ENCODE measurements at regions not wholly inside any gene's neighbourhood (a gene's known extent, or its start where the extent isn't known, plus 50 kb on each side); places are given as distances from the start of the nearest gene placed in this dataset.
"Not testable (repeated sequence)": the region's sequence is repeated elsewhere in the genome, so short reads cannot be mapped to it uniquely, and the experiment has no call there.

DNA sequence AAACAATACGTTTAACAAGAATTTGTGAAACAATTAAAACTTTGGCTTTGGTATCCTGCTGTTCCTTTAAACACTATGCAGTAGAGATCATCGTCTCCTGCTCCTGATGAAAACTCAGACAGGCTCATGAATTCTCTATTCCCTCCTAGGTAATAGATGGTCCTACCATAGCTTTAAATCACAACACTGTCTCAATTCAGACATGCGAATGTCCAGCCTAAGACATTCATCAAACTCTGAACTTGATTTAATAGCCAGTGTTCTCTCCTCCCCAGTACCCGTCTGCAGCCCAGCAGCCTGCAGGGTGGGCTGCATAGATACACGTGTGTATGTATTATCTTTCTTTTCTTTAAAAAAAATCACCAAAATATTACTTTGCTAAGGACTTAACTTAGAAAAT lies 232.8 kb downstream of the TTLL2 start:
- H3K36me3 ChIP-seq (ENCODE audit: control insufficient read depth in 2 of 2, extremely low read depth in 1 of 2, insufficient read depth in 1 of 2, low read length in 1 of 2), result no peaks in the 10 kb centered on the region
- 92% methylated on average over 2 of the region's 5 CpGs for WGBS (ENCODE audit: insufficient coverage)
- DNase-seq (no peak), ATAC-seq (replicated peaks in 1 of 4) (no peak)
- H3K27me3 ChIP-seq (replicated peaks in 1 of 2; ENCODE audit: control insufficient read depth in 2 of 2, extremely low read depth in 1 of 2, insufficient read depth in 2 of 2, low read length in 1 of 2), result peaks cover 0 to 5% of the 10 kb centered on the region in 2 experiments
- Mint-ChIP-seq H3K4me1 (no peaks in the 10 kb centered on the region), H3K27ac (no peak overlapping the region), H3K36me3 (no peaks in the 10 kb centered on the region), H3K27me3 (peaks cover 4 to 14% of the 10 kb centered on the region in 2 donors), H3K9me3 (peaks cover 6 to 23% (median 12%) of the 10 kb centered on the region in 3 donors), H3K4me3 (no peak overlapping the region)
- no peak overlapping the region for H3K27ac ChIP-seq (ENCODE audit: low read length)
- ChIA-PET CTCF (no interaction called here), POLR2A (no interaction called here)
- no peaks in the 10 kb centered on the region for H3K9me3 ChIP-seq
- no peak overlapping the region for H3K4me3 ChIP-seq (ENCODE audit: control insufficient read depth in 1 of 2, extremely low read depth in 1 of 2, low read length in 1 of 2)
- H3K4me1 ChIP-seq (ENCODE audit: control insufficient read depth in 1 of 2, extremely low read depth in 1 of 2, insufficient read depth in 2 of 2, low read length in 2 of 2), result no peaks in the 10 kb centered on the region

DNA sequence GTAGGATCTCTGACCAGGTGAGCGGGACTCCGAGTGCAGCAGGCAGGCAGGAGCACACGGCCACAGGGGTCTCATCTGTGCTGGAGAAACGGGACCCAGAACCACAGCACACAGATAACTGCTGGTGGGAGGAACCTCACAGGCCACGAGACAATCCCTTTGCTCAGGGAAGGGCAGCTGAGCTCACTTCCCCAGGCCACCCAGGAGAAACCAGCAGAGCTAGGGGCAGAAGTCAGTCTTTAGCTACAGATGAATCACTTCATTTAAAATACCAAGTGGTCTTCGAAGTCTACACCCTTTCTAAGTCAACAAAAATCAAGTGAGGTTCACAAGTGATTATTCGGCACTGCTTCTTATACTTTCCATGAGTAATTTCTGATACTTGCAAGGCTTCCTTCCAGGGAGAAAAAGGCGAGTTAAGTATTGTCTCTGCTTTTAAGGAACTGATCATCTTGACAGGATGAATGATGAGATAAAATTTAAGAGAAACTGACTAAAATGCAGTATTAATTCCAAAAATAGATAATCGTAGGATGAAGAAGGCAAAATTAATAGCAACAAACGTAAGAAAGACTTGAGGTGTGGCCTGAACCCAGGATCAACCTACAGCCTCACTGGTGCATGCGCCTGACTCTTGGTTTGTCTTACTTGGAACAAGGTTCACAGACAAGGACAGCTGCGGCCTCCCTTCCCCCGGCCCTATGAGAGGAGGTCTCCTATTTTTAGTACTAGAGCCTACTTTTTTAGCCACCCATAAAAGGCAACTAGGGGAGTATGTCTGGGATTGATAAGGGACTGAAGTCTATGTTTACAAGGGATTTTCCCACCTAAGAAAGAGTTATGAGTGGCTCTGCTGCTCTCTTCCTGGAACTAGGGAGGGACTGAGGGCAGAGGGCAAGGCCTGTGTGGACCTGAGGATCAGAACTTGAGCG lies 233.6 kb downstream of the TTLL2 start:
- POLR2A ChIA-PET, result no interaction called here
- Histone ChIP-seq H3K27me3 (replicated peaks in 1 of 2; ENCODE audit: control insufficient read depth in 2 of 2, extremely low read depth in 1 of 2, insufficient read depth in 2 of 2, low read length in 1 of 2) (peaks cover 0 to 3% of the 10 kb centered on the region in 2 experiments), H3K27ac (ENCODE audit: low read length) (no peak overlapping the region), H3K36me3 (ENCODE audit: control insufficient read depth in 2 of 2, extremely low read depth in 1 of 2, insufficient read depth in 1 of 2, low read length in 1 of 2) (no peaks in the 10 kb centered on the region), H3K4me1 (ENCODE audit: control insufficient read depth in 1 of 2, extremely low read depth in 1 of 2, insufficient read depth in 2 of 2, low read length in 2 of 2) (no peaks in the 10 kb centered on the region), H3K4me3 (ENCODE audit: control insufficient read depth in 1 of 2, extremely low read depth in 1 of 2, low read length in 1 of 2) (no peak overlapping the region), H3K9me3 (no peaks in the 10 kb centered on the region)
- Mint-ChIP-seq H3K27me3 (peaks cover 4 to 11% of the 10 kb centered on the region in 2 donors), H3K27ac (no peak overlapping the region), H3K9me3 (peaks cover 6 to 23% (median 12%) of the 10 kb centered on the region in 3 donors), H3K4me3 (no peak overlapping the region), H3K36me3 (no peaks in the 10 kb centered on the region), H3K4me1 (no peaks in the 10 kb centered on the region)
- ATAC-seq (replicated peaks in 1 of 4) (no peak), DNase-seq (no peak)
- 78% methylated on average over 8 of the region's 14 CpGs for whole genome bisulfite sequencing (ENCODE audit: insufficient coverage)
- CTCF ChIA-PET, result no interaction called here

DNA sequence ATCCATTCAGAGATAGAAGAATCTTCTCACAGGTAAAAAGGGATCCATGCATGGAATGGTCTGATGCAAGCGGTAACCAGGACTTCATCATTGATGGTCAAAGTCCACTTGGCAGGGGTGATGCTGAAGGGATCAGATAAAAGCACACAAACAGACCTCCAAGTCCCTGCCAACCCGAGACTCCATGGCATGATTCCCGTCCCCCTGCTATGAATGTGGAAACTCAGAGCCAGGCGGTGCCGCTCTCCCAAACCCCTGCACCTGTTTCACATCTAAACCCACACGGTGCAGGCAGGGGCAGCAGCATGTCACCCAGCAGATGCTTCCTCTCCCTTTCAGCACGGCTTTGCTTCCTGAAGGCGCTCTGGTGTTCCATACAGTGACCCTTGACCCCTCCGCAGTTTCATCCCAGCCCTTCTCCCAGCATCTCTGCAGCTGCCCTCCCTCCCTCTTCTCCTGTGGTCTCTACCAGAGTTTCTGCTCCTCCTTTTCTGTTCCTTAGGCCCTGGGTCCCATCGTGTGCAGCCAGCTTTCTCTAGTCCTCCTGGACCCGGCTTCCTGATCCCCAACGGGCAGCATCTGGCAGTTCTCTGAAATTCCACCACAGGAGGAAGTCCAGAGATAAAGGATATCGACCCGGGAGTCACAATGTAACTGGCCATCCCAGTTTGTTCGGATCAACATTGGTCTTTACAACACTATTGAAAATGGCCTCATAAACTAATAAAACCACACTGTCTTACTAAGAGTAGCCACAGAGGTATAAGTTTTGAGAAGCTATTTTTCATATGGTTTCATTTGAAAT lies 235.0 kb downstream of the TTLL2 start:
- Histone ChIP-seq H3K4me3 (ENCODE audit: control insufficient read depth in 1 of 2, extremely low read depth in 1 of 2, low read length in 1 of 2) (no peak overlapping the region), H3K27ac (ENCODE audit: low read length) (no peak overlapping the region), H3K36me3 (ENCODE audit: control insufficient read depth in 2 of 2, extremely low read depth in 1 of 2, insufficient read depth in 1 of 2, low read length in 1 of 2) (no peaks in the 10 kb centered on the region), H3K9me3 (no peaks in the 10 kb centered on the region), H3K4me1 (ENCODE audit: control insufficient read depth in 1 of 2, extremely low read depth in 1 of 2, insufficient read depth in 2 of 2, low read length in 2 of 2) (no peaks in the 10 kb centered on the region), H3K27me3 (replicated peaks in 1 of 2; ENCODE audit: control insufficient read depth in 2 of 2, extremely low read depth in 1 of 2, insufficient read depth in 2 of 2, low read length in 1 of 2) (peaks cover 0 to 7% of the 10 kb centered on the region in 2 experiments)
- 72% methylated on average over 11 of the region's 15 CpGs for WGBS (ENCODE audit: insufficient coverage)
- Mint-ChIP-seq H3K27ac (no peak overlapping the region), H3K27me3 (peaks cover 7 to 11% of the 10 kb centered on the region in 2 donors), H3K4me1 (no peaks in the 10 kb centered on the region), H3K9me3 (peaks cover 6 to 22% (median 12%) of the 10 kb centered on the region in 3 donors), H3K4me3 (no peak overlapping the region), H3K36me3 (no peaks in the 10 kb centered on the region)
- ChIA-PET POLR2A (no interaction called here), CTCF (no interaction called here)
- DNase-seq (no peak), ATAC-seq (replicated peaks in 1 of 4) (no peak)

DNA sequence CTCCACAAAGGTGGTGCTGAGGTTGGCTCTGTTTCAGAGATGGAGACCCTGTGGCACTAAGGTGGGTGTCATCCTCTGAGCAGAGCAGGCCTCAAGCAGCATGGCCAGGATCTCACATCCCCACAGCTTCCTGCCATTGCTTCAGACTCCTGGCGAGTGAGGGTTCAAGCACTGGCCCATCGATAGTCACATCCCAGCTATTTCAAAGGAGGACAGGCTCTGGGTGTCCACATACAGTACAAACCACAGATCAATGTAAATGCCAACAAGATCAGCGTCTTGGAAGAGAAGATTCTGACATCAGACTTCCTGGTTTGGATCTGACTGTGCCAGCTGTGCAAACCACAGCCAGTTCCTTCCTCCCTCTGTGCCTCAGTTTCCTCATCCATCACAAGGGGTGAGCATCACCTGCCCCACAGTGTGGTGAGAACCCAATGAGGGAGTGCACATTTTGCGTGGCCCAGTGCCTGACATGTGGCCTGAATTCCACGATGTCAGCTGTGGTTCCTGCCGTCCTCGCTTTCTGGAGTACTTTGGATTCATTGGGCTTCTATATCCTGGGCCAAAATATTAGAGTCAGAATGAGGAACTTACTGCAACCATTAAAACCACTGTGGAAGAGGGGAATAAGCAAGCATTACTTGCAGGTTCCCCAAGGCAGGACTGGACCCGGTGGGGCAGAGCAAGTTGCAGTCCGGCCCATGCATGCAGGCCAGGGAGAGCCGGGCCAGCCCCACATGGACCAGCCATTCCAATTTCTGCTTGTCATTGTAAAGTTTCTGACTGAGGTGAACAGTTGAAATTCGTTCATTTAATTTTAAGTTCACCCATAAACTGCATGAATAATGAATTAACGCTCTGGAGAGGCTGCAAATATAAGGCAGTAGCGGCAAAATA lies 236.0 kb downstream of the TTLL2 start:
- H3K4me1 ChIP-seq (ENCODE audit: control insufficient read depth in 1 of 2, extremely low read depth in 1 of 2, insufficient read depth in 2 of 2, low read length in 2 of 2), result no peaks in the 10 kb centered on the region
- no peaks in the 10 kb centered on the region for H3K36me3 Mint-ChIP-seq

DNA sequence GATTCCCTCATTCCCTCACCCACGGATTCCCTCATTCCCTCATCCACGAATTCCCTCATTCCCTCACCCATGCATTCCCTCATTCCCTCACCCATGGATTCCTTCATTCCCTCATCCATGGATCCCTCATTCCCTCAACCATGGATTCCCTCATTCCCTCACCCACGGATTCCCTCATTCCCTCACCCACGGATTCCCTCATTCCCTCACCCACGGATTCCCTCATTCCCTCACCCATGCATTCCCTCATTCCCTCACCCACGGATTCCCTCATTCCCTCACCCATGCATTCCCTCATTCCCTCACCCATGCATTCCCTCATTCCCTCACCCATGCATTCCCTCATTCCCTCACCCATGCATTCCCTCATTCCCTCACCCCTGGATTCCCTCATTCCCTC lies 238.0 kb downstream of the TTLL2 start:
- H3K9me3 Mint-ChIP-seq; DNase-seq; CTCF ChIA-PET; H3K4me1 Mint-ChIP-seq; H3K4me3 ChIP-seq (ENCODE audit: control insufficient read depth in 1 of 2, extremely low read depth in 1 of 2, low read length in 1 of 2); H3K36me3 ChIP-seq (ENCODE audit: control insufficient read depth in 2 of 2, extremely low read depth in 1 of 2, insufficient read depth in 1 of 2, low read length in 1 of 2); H3K4me3 Mint-ChIP-seq; H3K27ac Mint-ChIP-seq; H3K36me3 Mint-ChIP-seq; ATAC-seq (replicated peaks in 1 of 4); H3K9me3 ChIP-seq; H3K27ac ChIP-seq (ENCODE audit: low read length); POLR2A ChIA-PET; H3K4me1 ChIP-seq (ENCODE audit: control insufficient read depth in 1 of 2, extremely low read depth in 1 of 2, insufficient read depth in 2 of 2, low read length in 2 of 2): not testable (repeated sequence)
- peaks cover 15% of the 10 kb centered on the region in 2 donors for H3K27me3 Mint-ChIP-seq
- 80% methylated on average over 4 of the region's 6 CpGs for WGBS (ENCODE audit: insufficient coverage)
- H3K27me3 ChIP-seq (replicated peaks in 1 of 2; ENCODE audit: control insufficient read depth in 2 of 2, extremely low read depth in 1 of 2, insufficient read depth in 2 of 2, low read length in 1 of 2), result peaks cover 0 to 19% of the 10 kb centered on the region in 2 experiments

More for the DNA sequence above, 236.0 kb downstream of the TTLL2 start:
- Histone ChIP-seq H3K9me3 (no peaks in the 10 kb centered on the region), H3K27me3 (replicated peaks in 1 of 2; ENCODE audit: control insufficient read depth in 2 of 2, extremely low read depth in 1 of 2, insufficient read depth in 2 of 2, low read length in 1 of 2) (peaks cover 0 to 10% of the 10 kb centered on the region in 2 experiments), H3K27ac (ENCODE audit: low read length) (no peak overlapping the region), H3K4me3 (ENCODE audit: control insufficient read depth in 1 of 2, extremely low read depth in 1 of 2, low read length in 1 of 2) (no peak overlapping the region), H3K36me3 (ENCODE audit: control insufficient read depth in 2 of 2, extremely low read depth in 1 of 2, insufficient read depth in 1 of 2, low read length in 1 of 2) (no peaks in the 10 kb centered on the region)
- Mint-ChIP-seq H3K4me3 (no peak overlapping the region), H3K27me3 (peaks cover 9 to 15% of the 10 kb centered on the region in 2 donors), H3K9me3 (peaks cover under 1 to 11% (median 10%) of the 10 kb centered on the region in 3 donors), H3K27ac (no peak overlapping the region), H3K4me1 (no peaks in the 10 kb centered on the region)
- 52% methylated on average over 7 of the region's 13 CpGs for WGBS (ENCODE audit: insufficient coverage)
- CTCF ChIA-PET, result no interaction called here
- DNase-seq, result no peak
- POLR2A ChIA-PET, result no interaction called here
- no peak for ATAC-seq (replicated peaks in 1 of 4)
